ENCODE measurements at regions not wholly inside any gene's neighbourhood (a gene's known extent, or its start where the extent isn't known, plus 50 kb on each side); places are given as distances from the start of the nearest gene placed in this dataset.

GRCh38 chr2:49661809-49662208 lies 507.5 kb upstream of the FSHR start:
- no peak for DNase-seq (ENCODE audit: low read depth)
- no peak overlapping the region for H3K4me3 ChIP-seq (ENCODE audit: low read depth, low read length)
- TF ChIP-seq MYC (IDR thresholded peaks at IDR 0.05; ENCODE audit: low read depth, low read length): no peak
- TF ChIP-seq CTCF (IDR thresholded peaks at IDR 0.05; ENCODE audit: low read depth, low read length): no peak
- no peak for TF ChIP-seq POLR2A (IDR thresholded peaks at IDR 0.05; ENCODE audit: extremely low read depth, insufficient read length)
- no peak for TF ChIP-seq MAX (IDR thresholded peaks at IDR 0.05; ENCODE audit: low read depth, low read length)

GRCh38 chr2:49656853-49657252 lies 502.5 kb upstream of the FSHR start:
- no peak for DNase-seq (ENCODE audit: low read depth)
- H3K4me3 ChIP-seq (ENCODE audit: low read depth, low read length): no peak overlapping the region
- TF ChIP-seq POLR2A (IDR thresholded peaks at IDR 0.05; ENCODE audit: extremely low read depth, insufficient read length) (no peak), MYC (IDR thresholded peaks at IDR 0.05; ENCODE audit: low read depth, low read length) (no peak), CTCF (IDR thresholded peaks at IDR 0.05; ENCODE audit: low read depth, low read length) (no peak), MAX (IDR thresholded peaks at IDR 0.05; ENCODE audit: low read depth, low read length) (no peak)

GRCh38 chr2:49643149-49643548 lies 488.8 kb upstream of the FSHR start:
- no peak for DNase-seq (ENCODE audit: low read depth)
- TF ChIP-seq CTCF (IDR thresholded peaks at IDR 0.05; ENCODE audit: low read depth, low read length) (no peak), MAX (IDR thresholded peaks at IDR 0.05; ENCODE audit: low read depth, low read length) (no peak), MYC (IDR thresholded peaks at IDR 0.05; ENCODE audit: low read depth, low read length) (no peak), POLR2A (IDR thresholded peaks at IDR 0.05; ENCODE audit: extremely low read depth, insufficient read length) (no peak)
- H3K4me3 ChIP-seq (ENCODE audit: low read depth, low read length): no peak overlapping the region

GRCh38 chr2:49640630-49641029 lies 486.3 kb upstream of the FSHR start:
- DNase-seq (ENCODE audit: low read depth): no peak
- no peak overlapping the region for H3K4me3 ChIP-seq (ENCODE audit: low read depth, low read length)
- TF ChIP-seq POLR2A (IDR thresholded peaks at IDR 0.05; ENCODE audit: extremely low read depth, insufficient read length) (no peak), CTCF (IDR thresholded peaks at IDR 0.05; ENCODE audit: low read depth, low read length) (no peak), MYC (IDR thresholded peaks at IDR 0.05; ENCODE audit: low read depth, low read length) (no peak), MAX (IDR thresholded peaks at IDR 0.05; ENCODE audit: low read depth, low read length) (no peak)

GRCh38 chr2:49621016-49621415 lies 466.7 kb upstream of the FSHR start:
- TF ChIP-seq CTCF (IDR thresholded peaks at IDR 0.05; ENCODE audit: low read depth, low read length) (no peak), POLR2A (IDR thresholded peaks at IDR 0.05; ENCODE audit: extremely low read depth, insufficient read length) (no peak), MAX (IDR thresholded peaks at IDR 0.05; ENCODE audit: low read depth, low read length) (no peak), MYC (IDR thresholded peaks at IDR 0.05; ENCODE audit: low read depth, low read length) (no peak)
- no peak overlapping the region for H3K4me3 ChIP-seq (ENCODE audit: low read depth, low read length)
- no peak for DNase-seq (ENCODE audit: low read depth)

GRCh38 chr2:49619804-49620203 lies 465.5 kb upstream of the FSHR start:
- H3K4me3 ChIP-seq (ENCODE audit: low read depth, low read length): no peak overlapping the region
- TF ChIP-seq MAX (IDR thresholded peaks at IDR 0.05; ENCODE audit: low read depth, low read length) (no peak), CTCF (IDR thresholded peaks at IDR 0.05; ENCODE audit: low read depth, low read length) (peak; percentile 22)
- peak; percentile 5 for DNase-seq (ENCODE audit: low read depth)
